Fibroblast of lung (primary cell): ENCODE measurements at regions not wholly inside any gene's neighbourhood (a gene's known extent, or its start where the extent isn't known, plus 50 kb on each side); places are given as distances from the start of the nearest gene placed in this dataset.

Experiments used
- DNase-seq, 2 donors: peaks; one replicate each; pipeline versions ENCODE4 v3.0.0 to v3.0.0-alpha.2; 2010; ENCODE audit warnings: low read depth in 2 of 2
- H2AFZ ChIP-seq: 2 replicates; pipeline ENCODE4 v1.5.1; 2012; ENCODE audit warnings: low read length, control low read depth, inconsistent platforms
- H3K27ac ChIP-seq: 2 replicates; pipeline ENCODE4 v1.5.1; 2011; ENCODE audit warnings: low read length, control low read depth; ENCODE audit not compliant: insufficient read depth
- H3K27me3 ChIP-seq: 2 replicates; pipeline ENCODE4 v1.5.1; 2011; ENCODE audit warnings: mild to moderate bottlenecking, low read length; ENCODE audit not compliant: control insufficient read depth, insufficient read depth
- H3K36me3 ChIP-seq: 2 replicates; pipeline ENCODE4 v1.5.1; 2011; ENCODE audit warnings: low read length; ENCODE audit not compliant: control insufficient read depth, insufficient read depth
- H3K4me1 ChIP-seq: 2 replicates; pipeline ENCODE4 v1.5.1; 2011; ENCODE audit warnings: low read length; ENCODE audit not compliant: control insufficient read depth, insufficient read depth; ENCODE audit errors: extremely low read depth
- H3K4me2 ChIP-seq: 2 replicates; pipeline ENCODE4 v1.5.1; 2011; ENCODE audit warnings: low read length, control low read depth; ENCODE audit not compliant: insufficient read depth; ENCODE audit errors: extremely low read depth
- H3K4me3 ChIP-seq, 4 experiments: fragments of 200-600 bp in 1 of 4; sonication (generic) in 1 of 4; replicated peaks in 1 of 4; 2 replicates each; pipeline ENCODE4 v1.5.1; 2011 to 2016; ENCODE audit warnings: low read length in 4 of 4, low read depth in 3 of 4, mild to moderate bottlenecking in 3 of 4, control low read depth in 2 of 4, inconsistent platforms in 1 of 4, mixed read lengths in 1 of 4; ENCODE audit not compliant: insufficient read depth in 1 of 4; ENCODE audit errors: control extremely low read depth in 1 of 4
- H3K79me2 ChIP-seq: 2 replicates; pipeline ENCODE4 v1.5.1; 2012; ENCODE audit warnings: mild to moderate bottlenecking, low read length, inconsistent platforms; ENCODE audit not compliant: control insufficient read depth, insufficient read depth
- H3K9ac ChIP-seq: 2 replicates; pipeline ENCODE4 v1.5.1; 2011; ENCODE audit warnings: mild to moderate bottlenecking, low read length, control low read depth; ENCODE audit not compliant: insufficient read depth
- H3K9me3 ChIP-seq: 2 replicates; pipeline ENCODE4 v1.5.1; 2012; ENCODE audit warnings: low read depth, low read length; ENCODE audit not compliant: control insufficient read depth, insufficient read depth
- H4K20me1 ChIP-seq: 2 replicates; pipeline ENCODE4 v1.5.1; 2011; ENCODE audit warnings: low read length; ENCODE audit not compliant: control insufficient read depth, insufficient read depth; ENCODE audit errors: extremely low read depth
- EZH2 ChIP-seq: IDR thresholded peaks from 2 replicates; pipeline ENCODE4 v1.5.1; 2012; ENCODE audit warnings: low read length, control low read depth, mild to moderate bottlenecking; ENCODE audit errors: missing control alignments
- TF ChIP-seq, protein P1 (sequence below), 2 donors: IDR thresholded peaks in 1 of 2; conservative IDR thresholded peaks in 1 of 2; 1 replicate in 1 of 2; 2 replicates in 1 of 2; pipeline ENCODE4 v1.5.1; 2011 to 2012; ENCODE audit warnings: low read length in 2 of 2, control low read depth in 1 of 2, inconsistent platforms in 1 of 2, low read depth in 1 of 2, mild to moderate bottlenecking in 1 of 2

DNA sequence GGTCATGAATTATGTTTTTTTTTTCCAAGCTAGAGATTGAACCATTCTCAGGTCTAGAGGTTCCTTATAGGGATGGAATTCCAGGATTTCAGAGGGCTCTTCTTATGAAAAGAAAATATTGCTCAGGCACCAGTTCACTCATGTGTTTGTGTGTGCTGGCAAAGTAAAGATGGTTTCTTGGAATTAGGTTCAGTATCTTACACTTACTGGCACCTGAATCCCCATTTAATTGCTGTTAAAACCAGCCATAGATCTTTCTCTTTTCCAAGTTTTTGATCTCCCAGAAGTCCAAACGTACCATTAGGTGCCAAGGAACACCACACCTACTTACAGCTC is 508.4 kb downstream of the CDH26 start:
- no peaks in the 10 kb centered on the region for H3K79me2 ChIP-seq
- no peaks in the 10 kb centered on the region for H3K36me3 ChIP-seq
- H3K27ac ChIP-seq = no peak overlapping the region
- no peak overlapping the region for H3K4me3 ChIP-seq
- H3K4me2 ChIP-seq = no peak overlapping the region
- H3K9ac ChIP-seq = no peak overlapping the region
- no peak for DNase-seq
- no peak for TF ChIP-seq EZH2
- TF ChIP-seq, protein P1, sequence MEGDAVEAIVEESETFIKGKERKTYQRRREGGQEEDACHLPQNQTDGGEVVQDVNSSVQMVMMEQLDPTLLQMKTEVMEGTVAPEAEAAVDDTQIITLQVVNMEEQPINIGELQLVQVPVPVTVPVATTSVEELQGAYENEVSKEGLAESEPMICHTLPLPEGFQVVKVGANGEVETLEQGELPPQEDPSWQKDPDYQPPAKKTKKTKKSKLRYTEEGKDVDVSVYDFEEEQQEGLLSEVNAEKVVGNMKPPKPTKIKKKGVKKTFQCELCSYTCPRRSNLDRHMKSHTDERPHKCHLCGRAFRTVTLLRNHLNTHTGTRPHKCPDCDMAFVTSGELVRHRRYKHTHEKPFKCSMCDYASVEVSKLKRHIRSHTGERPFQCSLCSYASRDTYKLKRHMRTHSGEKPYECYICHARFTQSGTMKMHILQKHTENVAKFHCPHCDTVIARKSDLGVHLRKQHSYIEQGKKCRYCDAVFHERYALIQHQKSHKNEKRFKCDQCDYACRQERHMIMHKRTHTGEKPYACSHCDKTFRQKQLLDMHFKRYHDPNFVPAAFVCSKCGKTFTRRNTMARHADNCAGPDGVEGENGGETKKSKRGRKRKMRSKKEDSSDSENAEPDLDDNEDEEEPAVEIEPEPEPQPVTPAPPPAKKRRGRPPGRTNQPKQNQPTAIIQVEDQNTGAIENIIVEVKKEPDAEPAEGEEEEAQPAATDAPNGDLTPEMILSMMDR (conservative IDR thresholded peaks at IDR 0.05 in 1 of 2, IDR thresholded peaks at IDR 0.05 in 1 of 2; ENCODE audit: low read depth in 1 of 2, low read length in 2 of 2) = no peak
- no peaks in the 10 kb centered on the region for H4K20me1 ChIP-seq
- H3K9me3 ChIP-seq = no peaks in the 10 kb centered on the region
- H3K27me3 ChIP-seq = no peaks in the 10 kb centered on the region
- no peak overlapping the region for H2AFZ ChIP-seq
- H3K4me1 ChIP-seq = no peaks in the 10 kb centered on the region

DNA sequence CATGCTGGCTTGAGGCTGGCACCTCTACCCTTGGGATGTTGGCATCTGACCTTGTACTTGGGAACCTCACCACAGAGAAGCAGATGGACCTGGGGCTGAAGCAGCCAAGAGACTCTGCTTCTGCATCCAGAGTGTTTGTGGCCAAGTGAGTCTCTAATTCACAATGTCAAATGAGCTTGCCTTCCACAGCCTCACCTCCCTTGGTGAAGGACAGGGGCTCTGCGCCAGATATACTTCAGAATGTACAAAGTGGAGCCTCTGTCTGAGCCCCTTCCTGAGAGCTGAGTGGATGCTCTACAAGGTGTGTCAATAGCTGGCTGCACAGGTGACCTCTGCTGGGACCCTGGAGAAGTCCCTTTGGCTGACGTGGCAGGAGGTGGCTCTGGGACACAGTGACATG is 508.9 kb downstream of the CDH26 start:
- Histone ChIP-seq H3K27ac (no peak overlapping the region), H3K27me3 (no peaks in the 10 kb centered on the region), H4K20me1 (no peaks in the 10 kb centered on the region), H3K79me2 (no peaks in the 10 kb centered on the region), H3K4me1 (no peaks in the 10 kb centered on the region), H3K4me2 (no peak overlapping the region), H3K9me3 (no peaks in the 10 kb centered on the region), H3K36me3 (no peaks in the 10 kb centered on the region), H3K9ac (no peak overlapping the region), H2AFZ (no peak overlapping the region), H3K4me3 (no peak overlapping the region)
- no peak for DNase-seq
- TF ChIP-seq, protein P1 (conservative IDR thresholded peaks at IDR 0.05 in 1 of 2, IDR thresholded peaks at IDR 0.05 in 1 of 2; ENCODE audit: low read depth in 1 of 2, low read length in 2 of 2) = no peak
- TF ChIP-seq EZH2 = no peak

DNA sequence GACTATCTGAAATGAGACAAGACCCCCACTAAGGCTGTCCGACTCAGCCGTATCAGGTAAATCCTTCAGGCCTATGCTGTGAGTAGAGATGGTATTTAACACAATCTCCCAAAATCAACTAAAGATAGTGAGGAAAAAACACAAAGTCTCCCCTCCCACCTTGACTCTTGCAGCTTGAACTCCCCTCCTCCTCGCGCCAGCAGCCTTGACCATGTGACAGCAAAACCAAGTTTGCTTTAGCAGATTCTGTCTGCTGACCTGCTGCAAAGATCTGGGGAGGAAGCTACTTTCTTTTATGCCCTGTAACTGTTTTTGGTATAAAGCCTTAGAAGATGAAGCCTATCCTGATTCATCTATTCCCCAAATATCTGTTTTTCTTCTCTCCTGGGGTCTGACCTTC is 509.5 kb downstream of the CDH26 start:
- no peak overlapping the region for H3K27ac ChIP-seq
- no peak overlapping the region for H3K4me2 ChIP-seq
- no peaks in the 10 kb centered on the region for H3K4me1 ChIP-seq
- H2AFZ ChIP-seq = no peak overlapping the region
- H3K4me3 ChIP-seq = no peak overlapping the region
- no peaks in the 10 kb centered on the region for H3K9me3 ChIP-seq
- DNase-seq = no peak
- no peaks in the 10 kb centered on the region for H3K27me3 ChIP-seq
- TF ChIP-seq EZH2 = no peak
- TF ChIP-seq, protein P1 (conservative IDR thresholded peaks at IDR 0.05 in 1 of 2, IDR thresholded peaks at IDR 0.05 in 1 of 2; ENCODE audit: low read depth in 1 of 2, low read length in 2 of 2) = no peak
- H3K9ac ChIP-seq = no peak overlapping the region
- no peaks in the 10 kb centered on the region for H3K79me2 ChIP-seq
- H4K20me1 ChIP-seq = no peaks in the 10 kb centered on the region
- H3K36me3 ChIP-seq = no peaks in the 10 kb centered on the region
